ENCODE measurements at regions not wholly inside any gene's neighbourhood (a gene's known extent, or its start where the extent isn't known, plus 50 kb on each side); places are given as distances from the start of the nearest gene placed in this dataset.
"Not testable (repeated sequence)": the region's sequence is repeated elsewhere in the genome, so short reads cannot be mapped to it uniquely, and the experiment has no call there.

DNA sequence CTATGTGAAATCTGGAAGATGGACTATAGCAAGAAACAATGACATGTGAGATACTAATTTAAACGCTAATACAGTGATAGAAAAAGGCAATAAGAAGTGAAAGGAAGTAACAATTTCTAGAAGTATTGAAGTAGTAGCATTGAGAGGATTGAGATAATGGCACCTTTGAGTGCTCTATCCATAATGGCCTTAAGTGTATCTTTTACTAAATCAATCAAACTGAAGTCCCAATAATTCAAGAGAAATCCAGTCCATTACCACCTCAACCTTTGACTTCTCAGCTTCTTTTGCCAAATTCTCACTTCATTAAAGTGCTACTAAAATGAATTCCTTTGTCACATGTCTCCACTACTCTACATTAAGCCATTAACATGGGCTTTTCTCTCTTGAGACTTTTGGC is 82.6 kb upstream of the KYNU start:
- 82 to 91% (median 89%) methylated on average over 1 of the region's 1 CpG for WGBS, 4 donors
- TF ChIP-seq POLR2A (IDR thresholded peaks at IDR 0.05): no peak
- TF ChIP-seq, protein P1, sequence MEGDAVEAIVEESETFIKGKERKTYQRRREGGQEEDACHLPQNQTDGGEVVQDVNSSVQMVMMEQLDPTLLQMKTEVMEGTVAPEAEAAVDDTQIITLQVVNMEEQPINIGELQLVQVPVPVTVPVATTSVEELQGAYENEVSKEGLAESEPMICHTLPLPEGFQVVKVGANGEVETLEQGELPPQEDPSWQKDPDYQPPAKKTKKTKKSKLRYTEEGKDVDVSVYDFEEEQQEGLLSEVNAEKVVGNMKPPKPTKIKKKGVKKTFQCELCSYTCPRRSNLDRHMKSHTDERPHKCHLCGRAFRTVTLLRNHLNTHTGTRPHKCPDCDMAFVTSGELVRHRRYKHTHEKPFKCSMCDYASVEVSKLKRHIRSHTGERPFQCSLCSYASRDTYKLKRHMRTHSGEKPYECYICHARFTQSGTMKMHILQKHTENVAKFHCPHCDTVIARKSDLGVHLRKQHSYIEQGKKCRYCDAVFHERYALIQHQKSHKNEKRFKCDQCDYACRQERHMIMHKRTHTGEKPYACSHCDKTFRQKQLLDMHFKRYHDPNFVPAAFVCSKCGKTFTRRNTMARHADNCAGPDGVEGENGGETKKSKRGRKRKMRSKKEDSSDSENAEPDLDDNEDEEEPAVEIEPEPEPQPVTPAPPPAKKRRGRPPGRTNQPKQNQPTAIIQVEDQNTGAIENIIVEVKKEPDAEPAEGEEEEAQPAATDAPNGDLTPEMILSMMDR (IDR thresholded peaks at IDR 0.05): no peak
- intact Hi-C loops (cut with DNase I): loop anchor here in 5 of 10 donors (5.0 to 10.0 kb wide), 3 partner anchors 182 to 190 kb away; no protein-coding TSS in a partner anchor

DNA sequence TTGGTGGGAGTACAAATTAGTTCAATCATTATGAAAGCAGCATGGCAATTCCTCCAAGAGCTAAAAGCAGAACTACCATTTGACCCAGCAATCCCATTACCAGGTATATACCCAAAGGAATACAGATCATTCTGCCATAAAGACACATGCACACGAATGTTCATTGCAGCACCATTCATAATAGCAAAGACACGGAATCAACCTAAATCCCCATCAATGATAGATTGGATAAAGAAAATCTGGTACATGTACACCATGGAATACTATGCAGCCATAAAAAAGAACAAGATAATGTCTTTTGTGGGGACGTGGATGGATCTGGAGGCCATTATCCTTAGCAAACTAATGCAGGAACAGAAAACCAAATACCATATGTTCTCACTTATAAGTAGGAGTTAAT is 85.1 kb upstream of the KYNU start:
- DNase-seq, H3K4me3 ChIP-seq, H3K4me1 ChIP-seq, ATAC-seq, H3K27me3 ChIP-seq, H3K36me3 ChIP-seq, H3K27ac ChIP-seq: not testable (repeated sequence)
- whole genome bisulfite sequencing, 4 donors: 73 to 74% (median 73%) methylated on average over 3 of the region's 3 CpGs
- intact Hi-C loops (cut with DNase I): loop anchor here in 3 of 10 donors (5.0 to 10.0 kb wide), 2 partner anchors 190 to 192 kb away; no protein-coding TSS in a partner anchor
- peaks cover 0 to 13% (median 2%) of the 10 kb centered on the region in 12 donors for H3K9me3 ChIP-seq

More for the DNA sequence above, 82.6 kb upstream of the KYNU start:
- Histone ChIP-seq H3K36me3 (no peaks in the 10 kb centered on the region), H3K4me3 (no peak overlapping the region), H3K27me3 (no peaks in the 10 kb centered on the region), H3K9me3 (peaks cover 0 to 13% (median 2%) of the 10 kb centered on the region in 12 donors), H3K27ac (no peak overlapping the region), H3K4me1 (no peaks in the 10 kb centered on the region)
- no peak for ATAC-seq
- no peak for DNase-seq

DNA sequence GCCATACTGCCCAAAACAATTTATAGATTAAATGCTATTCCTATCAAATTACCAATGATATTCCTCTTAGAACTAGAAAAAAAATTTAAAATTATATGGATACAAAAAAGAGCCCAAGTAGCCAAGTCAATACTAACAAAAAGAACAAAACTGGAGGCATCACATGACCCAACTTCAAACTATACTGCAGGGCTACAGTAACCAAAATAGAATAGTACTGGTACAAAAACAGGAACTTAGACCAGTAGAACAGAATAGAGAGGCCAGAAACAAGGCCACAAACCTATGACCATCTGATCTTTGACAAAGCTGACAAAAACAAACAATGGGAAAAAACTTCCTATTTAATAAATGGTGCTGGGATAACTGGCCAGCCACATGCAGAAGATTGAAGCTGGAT is 86.1 kb upstream of the KYNU start:
- TF ChIP-seq, protein P1 (IDR thresholded peaks at IDR 0.05): no peak
- no peak for TF ChIP-seq POLR2A (IDR thresholded peaks at IDR 0.05)
- H3K4me1 ChIP-seq: no peaks in the 10 kb centered on the region
- no peaks in the 10 kb centered on the region for H3K36me3 ChIP-seq
- intact Hi-C loops (cut with DNase I): loop anchor here in 3 of 10 donors (5.0 to 10.0 kb wide), 2 partner anchors 191 to 193 kb away; no protein-coding TSS in a partner anchor
- H3K27me3 ChIP-seq: no peaks in the 10 kb centered on the region
- H3K9me3 ChIP-seq: peaks cover 0 to 13% (median 2%) of the 10 kb centered on the region in 12 donors
- ATAC-seq (no peak), DNase-seq (no peak)
- H3K4me3 ChIP-seq: no peak overlapping the region
- no peak overlapping the region for H3K27ac ChIP-seq

DNA sequence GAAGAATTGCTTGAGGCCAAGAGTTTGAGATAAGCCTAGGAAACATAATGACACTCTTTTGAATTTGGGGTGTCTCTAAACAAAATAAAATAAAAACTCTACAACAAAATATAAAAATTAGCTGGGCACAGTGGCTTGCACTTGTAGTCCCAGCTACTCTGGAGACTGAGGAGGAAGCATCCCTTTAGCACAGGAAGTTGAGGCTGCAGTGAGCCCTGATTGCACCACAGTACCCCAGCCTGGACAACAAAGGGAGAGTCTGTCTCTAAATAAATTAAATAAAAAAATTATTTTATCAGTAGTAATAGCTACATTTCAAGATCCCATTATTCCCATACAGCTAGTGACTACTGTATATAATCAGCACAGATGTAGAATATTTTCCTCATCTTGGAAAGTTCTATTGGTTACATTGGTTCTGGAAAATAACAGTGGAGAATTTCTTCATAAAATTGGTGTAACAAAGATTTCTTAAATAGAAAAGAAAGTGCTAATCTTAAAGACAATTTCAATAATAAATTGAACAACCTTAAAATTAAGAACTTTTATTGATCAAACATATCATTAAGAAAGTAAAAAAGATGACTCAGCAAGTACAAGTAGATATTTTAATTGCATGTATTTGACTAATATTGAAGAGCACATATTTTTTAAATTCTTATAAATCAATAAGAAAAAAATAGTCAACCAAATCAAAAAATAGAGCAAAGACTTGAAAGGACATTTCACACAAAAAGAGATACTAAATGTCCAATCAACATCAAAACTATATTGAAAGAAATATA is 90.4 kb upstream of the KYNU start:
- Histone ChIP-seq H3K36me3 (no peaks in the 10 kb centered on the region), H3K9me3 (peaks cover 0 to 13% (median 0%) of the 10 kb centered on the region in 12 donors), H3K4me3 (no peak overlapping the region), H3K27me3 (no peaks in the 10 kb centered on the region), H3K4me1 (no peaks in the 10 kb centered on the region), H3K27ac (no peak overlapping the region)
- TF ChIP-seq, protein P1 (IDR thresholded peaks at IDR 0.05): no peak
- TF ChIP-seq POLR2A (IDR thresholded peaks at IDR 0.05): no peak
- ATAC-seq (no peak), DNase-seq (no peak)
- intact Hi-C loops (cut with DNase I): no loop called here
